Spleen (tissue), 11 donors: ENCODE measurements at regions not wholly inside any gene's neighbourhood (a gene's known extent, or its start where the extent isn't known, plus 50 kb on each side); places are given as distances from the start of the nearest gene placed in this dataset.

ENCODE experiments used
- DNase-seq: peaks from one replicate; pipeline ENCODE4 v3.0.0-alpha.2; 2020
- H3K27ac ChIP-seq, 8 donors: fragments of 200-600 bp; sonication (generic) in 7 of 8; 1 replicate in 4 of 8; 2 replicates in 4 of 8; pipeline versions ENCODE4 v1.5.0 to v1.8.0; 2016 to 2021; ENCODE audit warnings: inconsistent platforms in 4 of 8, mild to moderate bottlenecking in 4 of 8, moderate library complexity in 1 of 8
- H3K27me3 ChIP-seq, 7 donors: fragments of 200-600 bp; sonication (generic) in 6 of 7; replicated peaks in 1 of 7; 1 replicate in 4 of 7; 2 replicates in 3 of 7; pipeline versions ENCODE4 v1.5.0 to v1.8.0; 2016 to 2021; ENCODE audit warnings: inconsistent platforms in 3 of 7, mild to moderate bottlenecking in 1 of 7
- H3K36me3 ChIP-seq, 6 donors: fragments of 200-600 bp; sonication (generic) in 5 of 6; 1 replicate in 4 of 6; 2 replicates in 2 of 6; pipeline versions ENCODE4 v1.5.0 to v1.8.0; 2016 to 2021; ENCODE audit warnings: inconsistent platforms in 2 of 6
- H3K4me1 ChIP-seq, 6 donors: fragments of 200-600 bp; sonication (generic) in 5 of 6; 1 replicate in 3 of 6; 2 replicates in 3 of 6; pipeline versions ENCODE4 v1.5.0 to v1.8.0; 2016 to 2021; ENCODE audit warnings: inconsistent platforms in 3 of 6
- H3K4me3 ChIP-seq, 8 donors: fragments of 200-600 bp; sonication (generic) in 7 of 8; 1 replicate in 4 of 8; 2 replicates in 4 of 8; pipeline versions ENCODE4 v1.5.0 to v1.8.0; 2016 to 2021; ENCODE audit warnings: inconsistent platforms in 4 of 8, mild to moderate bottlenecking in 4 of 8, moderate library complexity in 2 of 8
- H3K9me3 ChIP-seq, 8 donors: fragments of 200-600 bp; sonication (generic) in 7 of 8; 1 replicate in 4 of 8; 2 replicates in 4 of 8; pipeline versions ENCODE4 v1.5.0 to v1.8.0; 2016 to 2021; ENCODE audit warnings: inconsistent platforms in 4 of 8
- POLR2A ChIP-seq, 3 donors: fragments of 450-650 bp; IDR thresholded peaks; one replicate each; pipeline ENCODE4 v1.5.1; 2017; ENCODE audit warnings: antibody characterized with exemption in 3 of 3, mild to moderate bottlenecking in 1 of 3
- POLR2AphosphoS5 ChIP-seq, 3 donors: sonication (generic); formaldehyde crosslinking; IDR thresholded peaks; one replicate each; pipeline ENCODE4 v1.5.1; 2017; ENCODE audit warnings: antibody characterized with exemption in 3 of 3
- WGBS, 5 donors: extraction: QIAGEN DNeasy Blood & Tissue Kit in 3 of 5; methylation state at CpG; one replicate each; pipeline versions ENCODE4 v1.1.5 to v1.1.7; 2013 to 2018; 5-methylcytosine and 5-hydroxymethylcytosine counted together
- intact Hi-C: fragments of 100-400 bp; cut with DNase I; formaldehyde crosslinking; loops from one replicate; pipeline ENCODE4 v1.15.0; 2023; ENCODE audit warnings: low total_unique reads
- TF ChIP-seq, protein P1 (sequence below), 11 experiments: fragments of 200-600 bp in 7 of 11; fragments of 450-650 bp in 4 of 11; sonication (generic) in 4 of 11; IDR thresholded peaks in 8 of 11; conservative IDR thresholded peaks in 3 of 11; 1 replicate in 7 of 11; 2 replicates in 4 of 11; pipeline versions ENCODE4 v1.4.0 to v1.8.0; 2016 to 2021; ENCODE audit warnings: antibody characterized with exemption in 11 of 11, inconsistent platforms in 4 of 11, mild to moderate bottlenecking in 1 of 11
- donor health status: healthy with polysubstance abuse.
- donor health status: DM: no; HTN: no; CAD: no; lungs with moderate emphysema.
- donor health status: DM: no; HTN: no; CAD: no.
- donor health status: Bipolar disorder and iron deficiency.
- donor health status: healthy.
- donor health status: DM: no; HTN: no; CAD: no.
- donor health status: DM: yes; HTN: yes; CAD: no.

GRCh38 chr2:82985572-82986197 lies 1473.4 kb downstream of the SUCLG1 start:
- DNase-seq: no peak
- Histone ChIP-seq H3K27me3 (no peaks in the 10 kb centered on the region), H3K9me3 (peaks cover 0 to 50% (median 36%) of the 10 kb centered on the region in 8 donors), H3K4me1 (no peaks in the 10 kb centered on the region), H3K4me3 (no peak overlapping the region), H3K36me3 (no peaks in the 10 kb centered on the region), H3K27ac (no peak overlapping the region)
- no peak for TF ChIP-seq POLR2AphosphoS5 (IDR thresholded peaks at IDR 0.05)
- TF ChIP-seq, protein P1, sequence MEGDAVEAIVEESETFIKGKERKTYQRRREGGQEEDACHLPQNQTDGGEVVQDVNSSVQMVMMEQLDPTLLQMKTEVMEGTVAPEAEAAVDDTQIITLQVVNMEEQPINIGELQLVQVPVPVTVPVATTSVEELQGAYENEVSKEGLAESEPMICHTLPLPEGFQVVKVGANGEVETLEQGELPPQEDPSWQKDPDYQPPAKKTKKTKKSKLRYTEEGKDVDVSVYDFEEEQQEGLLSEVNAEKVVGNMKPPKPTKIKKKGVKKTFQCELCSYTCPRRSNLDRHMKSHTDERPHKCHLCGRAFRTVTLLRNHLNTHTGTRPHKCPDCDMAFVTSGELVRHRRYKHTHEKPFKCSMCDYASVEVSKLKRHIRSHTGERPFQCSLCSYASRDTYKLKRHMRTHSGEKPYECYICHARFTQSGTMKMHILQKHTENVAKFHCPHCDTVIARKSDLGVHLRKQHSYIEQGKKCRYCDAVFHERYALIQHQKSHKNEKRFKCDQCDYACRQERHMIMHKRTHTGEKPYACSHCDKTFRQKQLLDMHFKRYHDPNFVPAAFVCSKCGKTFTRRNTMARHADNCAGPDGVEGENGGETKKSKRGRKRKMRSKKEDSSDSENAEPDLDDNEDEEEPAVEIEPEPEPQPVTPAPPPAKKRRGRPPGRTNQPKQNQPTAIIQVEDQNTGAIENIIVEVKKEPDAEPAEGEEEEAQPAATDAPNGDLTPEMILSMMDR (IDR thresholded peaks at IDR 0.05 in 8 of 11, conservative IDR thresholded peaks at IDR 0.05 in 3 of 11): no peak
- TF ChIP-seq POLR2A (IDR thresholded peaks at IDR 0.05): no peak
- intact Hi-C loops: no loop called here
- 86 to 92% (median 91%) methylated on average over 10 to 18 of the region's 18 CpGs for WGBS, 5 donors

GRCh38 chr2:82968358-82968757 lies 1490.7 kb downstream of the SUCLG1 start:
- Histone ChIP-seq H3K4me3 (no peak overlapping the region), H3K4me1 (no peaks in the 10 kb centered on the region), H3K27me3 (no peaks in the 10 kb centered on the region), H3K27ac (no peak overlapping the region), H3K9me3 (peaks cover 0 to 44% (median 25%) of the 10 kb centered on the region in 8 donors), H3K36me3 (no peaks in the 10 kb centered on the region)
- TF ChIP-seq POLR2AphosphoS5 (IDR thresholded peaks at IDR 0.05): no peak
- TF ChIP-seq, protein P1 (IDR thresholded peaks at IDR 0.05 in 8 of 11, conservative IDR thresholded peaks at IDR 0.05 in 3 of 11): no peak
- TF ChIP-seq POLR2A (IDR thresholded peaks at IDR 0.05): no peak
- no peak for DNase-seq
- intact Hi-C loops: no loop called here

DNA sequence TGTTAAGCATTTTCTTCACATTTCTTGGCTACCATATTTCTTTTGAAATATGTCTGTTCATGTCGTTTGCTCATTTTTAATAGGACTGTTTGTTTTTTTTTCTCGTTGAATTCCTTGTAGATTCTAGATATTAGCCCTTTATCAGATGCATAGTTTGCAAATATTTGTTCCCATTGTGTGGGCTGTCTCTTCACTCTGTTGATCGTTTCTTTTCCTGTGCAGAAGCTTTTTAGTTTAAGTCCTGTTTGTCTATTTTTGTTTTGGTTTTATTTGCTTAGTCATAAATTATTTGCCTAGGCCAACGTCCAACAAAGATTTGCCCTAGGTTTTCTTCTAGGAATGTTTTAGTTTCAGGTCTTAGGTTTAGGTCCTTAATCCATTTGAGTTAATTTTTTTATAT lies 1494.7 kb downstream of the SUCLG1 start:
- H3K36me3 ChIP-seq: no peaks in the 10 kb centered on the region
- WGBS, 5 donors: 66 to 79% (median 72%) methylated on average over 4 of the region's 4 CpGs

DNA sequence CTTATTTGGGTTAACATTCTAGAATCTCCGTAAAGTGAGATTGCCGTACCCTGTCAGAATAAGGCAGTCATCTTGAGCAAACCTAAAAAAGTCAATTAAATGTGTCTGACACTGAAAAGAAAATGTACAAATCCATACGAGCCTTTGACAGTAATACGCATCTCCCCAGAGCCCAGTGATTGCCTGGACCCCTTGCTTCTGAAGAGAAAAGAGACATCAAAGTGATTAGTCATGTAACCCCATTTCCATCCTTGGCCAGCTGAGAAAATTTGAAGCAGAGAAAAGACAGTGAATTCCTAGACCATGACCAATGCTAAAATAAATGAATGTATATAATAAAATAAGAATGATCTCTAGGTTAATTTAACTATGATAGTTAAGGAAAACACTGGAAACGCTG lies 1499.4 kb downstream of the SUCLG1 start:
- DNase-seq: no peak
- no peaks in the 10 kb centered on the region for H3K4me1 ChIP-seq
- H3K36me3 ChIP-seq: no peaks in the 10 kb centered on the region
- H3K27ac ChIP-seq: no peak overlapping the region
- 85 to 93% (median 88%) methylated on average over 5 of the region's 5 CpGs for WGBS, 5 donors
- intact Hi-C loops: no loop called here
- H3K4me3 ChIP-seq: no peak overlapping the region
- no peak for TF ChIP-seq POLR2A (IDR thresholded peaks at IDR 0.05)
- TF ChIP-seq, protein P1 (IDR thresholded peaks at IDR 0.05 in 8 of 11, conservative IDR thresholded peaks at IDR 0.05 in 3 of 11): no peak
- no peak for TF ChIP-seq POLR2AphosphoS5 (IDR thresholded peaks at IDR 0.05)
- peaks cover 0 to 21% (median 10%) of the 10 kb centered on the region in 8 donors for H3K9me3 ChIP-seq
- H3K27me3 ChIP-seq: no peaks in the 10 kb centered on the region

More for the DNA sequence above, 1494.7 kb downstream of the SUCLG1 start:
- TF ChIP-seq POLR2AphosphoS5 (IDR thresholded peaks at IDR 0.05) (no peak), POLR2A (IDR thresholded peaks at IDR 0.05) (no peak)
- TF ChIP-seq, protein P1 (IDR thresholded peaks at IDR 0.05 in 8 of 11, conservative IDR thresholded peaks at IDR 0.05 in 3 of 11): no peak
- intact Hi-C loops: no loop called here
- no peaks in the 10 kb centered on the region for H3K27me3 ChIP-seq
- no peak for DNase-seq
- no peaks in the 10 kb centered on the region for H3K4me1 ChIP-seq
- no peak overlapping the region for H3K4me3 ChIP-seq
- H3K27ac ChIP-seq: no peak overlapping the region
- H3K9me3 ChIP-seq: peaks cover 0 to 44% (median 21%) of the 10 kb centered on the region in 8 donors
